Effector CD8-positive, alpha-beta T cell (primary cell): ENCODE measurements at regions not wholly inside any gene's neighbourhood (a gene's known extent, or its start where the extent isn't known, plus 50 kb on each side); places are given as distances from the start of the nearest gene placed in this dataset.

Source experiments
- DNase-seq: peaks from one replicate; lab custom pipeline; 2025; lab: John Stamatoyannopoulos, UW

- no peak for DNase-seq
Observed at GRCh38 chr14:104462651-104463630, 116.6 kb upstream of the C14orf180 start.

- DNase-seq, result no peak
Observed at GRCh38 chr14:104464907-104465306, 114.7 kb upstream of the C14orf180 start.

- DNase-seq, result no peak
Observed at GRCh38 chr14:104465482-104466390, 113.8 kb upstream of the C14orf180 start.

- no peak for DNase-seq
Observed at GRCh38 chr14:104467236-104467635, 112.3 kb upstream of the C14orf180 start.

- DNase-seq, result no peak
Observed at GRCh38 chr14:104467641-104468040, 111.9 kb upstream of the C14orf180 start.

- no peak for DNase-seq
Observed at GRCh38 chr14:104469591-104469990, 110.0 kb upstream of the C14orf180 start.

- no peak for DNase-seq
Observed at GRCh38 chr14:104470588-104470987, 109.0 kb upstream of the C14orf180 start.

GRCh38 chr14:104471114-104471513, 108.5 kb upstream of the C14orf180 start:
- no peak for DNase-seq

GRCh38 chr14:104472073-104472472, 107.5 kb upstream of the C14orf180 start:
- DNase-seq, result no peak

GRCh38 chr14:104472536-104473243, 106.9 kb upstream of the C14orf180 start:
- DNase-seq, result no peak

- DNase-seq, result no peak
Observed at GRCh38 chr14:104473244-104473565, 106.4 kb upstream of the C14orf180 start.

GRCh38 chr14:104473649-104474494, 105.7 kb upstream of the C14orf180 start:
- DNase-seq, result no peak

GRCh38 chr14:104474495-104475213, 104.9 kb upstream of the C14orf180 start:
- DNase-seq, result no peak

GRCh38 chr14:104475256-104475655, 104.3 kb upstream of the C14orf180 start:
- DNase-seq, result no peak

- DNase-seq, result no peak
Observed at GRCh38 chr14:104475802-104476201, 103.8 kb upstream of the C14orf180 start.

- no peak for DNase-seq
Observed at GRCh38 chr14:104476437-104476836, 103.1 kb upstream of the C14orf180 start.

GRCh38 chr14:104477117-104477623, 102.4 kb upstream of the C14orf180 start:
- DNase-seq, result no peak

GRCh38 chr14:104477666-104478380, 101.7 kb upstream of the C14orf180 start:
- DNase-seq, result no peak

- no peak for DNase-seq
Observed at GRCh38 chr14:104478656-104479055, 100.9 kb upstream of the C14orf180 start.

GRCh38 chr14:104479901-104480300, 99.7 kb upstream of the C14orf180 start:
- DNase-seq, result no peak
